Smooth muscle cell (in vitro differentiated cells): ENCODE measurements at regions not wholly inside any gene's neighbourhood (a gene's known extent, or its start where the extent isn't known, plus 50 kb on each side); places are given as distances from the start of the nearest gene placed in this dataset.
"Not testable (repeated sequence)": the region's sequence is repeated elsewhere in the genome, so short reads cannot be mapped to it uniquely, and the experiment has no call there.

ENCODE experiments used
- DNase-seq: peaks from one replicate; lab custom pipeline; 2025; ENCODE audit not compliant: unreplicated experiment; lab: John Stamatoyannopoulos, UW
- H2AFZ ChIP-seq: fragments of 200-600 bp; sonication (generic); 2 replicates; pipeline ENCODE4 v1.6.0; 2016; ENCODE audit warnings: antibody characterized with exemption, low read depth, mild to moderate bottlenecking
- H3F3A ChIP-seq: fragments of 200-600 bp; sonication (generic); 2 replicates; pipeline ENCODE4 v1.6.0; 2017; ENCODE audit warnings: antibody characterized with exemption, low read depth
- H3K27ac ChIP-seq: fragments of 200-600 bp; sonication (generic); 2 replicates; pipeline ENCODE4 v1.5.1; 2016; ENCODE audit warnings: low read depth, mild to moderate bottlenecking
- H3K27me3 ChIP-seq: fragments of 200-600 bp; sonication (generic); 2 replicates; pipeline ENCODE4 v1.6.1; 2016; ENCODE audit warnings: low read depth, mild to moderate bottlenecking
- H3K36me3 ChIP-seq: fragments of 200-600 bp; sonication (generic); 2 replicates; pipeline ENCODE4 v1.5.1; 2016; ENCODE audit warnings: low read depth
- H3K4me1 ChIP-seq: fragments of 200-600 bp; sonication (generic); 2 replicates; pipeline ENCODE4 v1.5.1; 2016; ENCODE audit warnings: low read depth
- H3K4me2 ChIP-seq: fragments of 200-600 bp; sonication (generic); 2 replicates; pipeline ENCODE4 v1.6.0; 2016; ENCODE audit warnings: mild to moderate bottlenecking
- H3K4me3 ChIP-seq: fragments of 200-600 bp; sonication (generic); 2 replicates; pipeline ENCODE4 v1.5.1; 2016; ENCODE audit warnings: mild to moderate bottlenecking
- H3K79me2 ChIP-seq: fragments of 200-600 bp; sonication (generic); 2 replicates; pipeline ENCODE4 v1.6.0; 2016; ENCODE audit warnings: low read depth, mild to moderate bottlenecking
- H3K9ac ChIP-seq: fragments of 200-600 bp; sonication (generic); 2 replicates; pipeline ENCODE4 v1.6.0; 2016; ENCODE audit warnings: low read depth
- H3K9me3 ChIP-seq: fragments of 200-600 bp; sonication (generic); replicated peaks from 2 replicates; pipeline ENCODE4 v1.5.1; 2016; ENCODE audit warnings: low read depth
- H4K20me1 ChIP-seq: fragments of 200-600 bp; sonication (generic); 2 replicates; pipeline ENCODE4 v1.6.0; 2016; ENCODE audit warnings: low read depth
- WGBS: methylation state at CpG from one replicate; pipeline ENCODE4 v1.1.7; 2016; ENCODE audit warnings: low lambda C conversion rate; 5-methylcytosine and 5-hydroxymethylcytosine counted together
- TF ChIP-seq, protein P1 (sequence below): fragments of 200-600 bp; sonication (generic); IDR thresholded peaks from 2 replicates; pipeline ENCODE4 v1.5.1; 2017; ENCODE audit warnings: borderline replicate concordance, mild to moderate bottlenecking, antibody characterized with exemption; ENCODE audit not compliant: insufficient read depth, poor library complexity, severe bottlenecking

DNA sequence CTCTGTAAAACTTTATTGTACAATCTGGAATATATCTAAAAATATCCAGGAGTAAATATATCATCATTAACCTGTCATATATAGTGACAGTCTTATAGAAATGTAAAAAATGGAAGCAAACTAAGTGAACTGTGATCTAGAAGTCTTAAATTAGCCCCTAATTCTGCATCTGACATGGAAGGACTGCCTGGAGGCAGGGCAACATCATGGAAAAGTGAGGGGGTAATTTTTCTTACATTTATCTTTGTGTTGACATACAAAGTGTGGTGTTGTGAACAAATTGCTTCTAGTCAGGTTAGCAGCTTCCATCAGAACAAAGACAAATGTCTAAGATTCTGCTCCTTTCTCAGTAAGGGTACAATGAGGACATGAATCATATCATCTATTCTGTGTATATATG is 186.3 kb downstream of the C4orf33 start:
- Histone ChIP-seq H3K27me3 (peaks cover 32% of the 10 kb centered on the region), H3F3A (no peaks in the 10 kb centered on the region), H4K20me1 (no peaks in the 10 kb centered on the region), H3K4me2 (no peak overlapping the region), H3K4me3 (no peak overlapping the region), H3K36me3 (no peaks in the 10 kb centered on the region), H3K4me1 (no peaks in the 10 kb centered on the region), H3K9ac (no peak overlapping the region), H2AFZ (no peak overlapping the region), H3K27ac (no peak overlapping the region), H3K9me3 (no peaks in the 10 kb centered on the region), H3K79me2 (no peaks in the 10 kb centered on the region)
- TF ChIP-seq, protein P1, sequence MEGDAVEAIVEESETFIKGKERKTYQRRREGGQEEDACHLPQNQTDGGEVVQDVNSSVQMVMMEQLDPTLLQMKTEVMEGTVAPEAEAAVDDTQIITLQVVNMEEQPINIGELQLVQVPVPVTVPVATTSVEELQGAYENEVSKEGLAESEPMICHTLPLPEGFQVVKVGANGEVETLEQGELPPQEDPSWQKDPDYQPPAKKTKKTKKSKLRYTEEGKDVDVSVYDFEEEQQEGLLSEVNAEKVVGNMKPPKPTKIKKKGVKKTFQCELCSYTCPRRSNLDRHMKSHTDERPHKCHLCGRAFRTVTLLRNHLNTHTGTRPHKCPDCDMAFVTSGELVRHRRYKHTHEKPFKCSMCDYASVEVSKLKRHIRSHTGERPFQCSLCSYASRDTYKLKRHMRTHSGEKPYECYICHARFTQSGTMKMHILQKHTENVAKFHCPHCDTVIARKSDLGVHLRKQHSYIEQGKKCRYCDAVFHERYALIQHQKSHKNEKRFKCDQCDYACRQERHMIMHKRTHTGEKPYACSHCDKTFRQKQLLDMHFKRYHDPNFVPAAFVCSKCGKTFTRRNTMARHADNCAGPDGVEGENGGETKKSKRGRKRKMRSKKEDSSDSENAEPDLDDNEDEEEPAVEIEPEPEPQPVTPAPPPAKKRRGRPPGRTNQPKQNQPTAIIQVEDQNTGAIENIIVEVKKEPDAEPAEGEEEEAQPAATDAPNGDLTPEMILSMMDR: no peak
- DNase-seq: no peak

DNA sequence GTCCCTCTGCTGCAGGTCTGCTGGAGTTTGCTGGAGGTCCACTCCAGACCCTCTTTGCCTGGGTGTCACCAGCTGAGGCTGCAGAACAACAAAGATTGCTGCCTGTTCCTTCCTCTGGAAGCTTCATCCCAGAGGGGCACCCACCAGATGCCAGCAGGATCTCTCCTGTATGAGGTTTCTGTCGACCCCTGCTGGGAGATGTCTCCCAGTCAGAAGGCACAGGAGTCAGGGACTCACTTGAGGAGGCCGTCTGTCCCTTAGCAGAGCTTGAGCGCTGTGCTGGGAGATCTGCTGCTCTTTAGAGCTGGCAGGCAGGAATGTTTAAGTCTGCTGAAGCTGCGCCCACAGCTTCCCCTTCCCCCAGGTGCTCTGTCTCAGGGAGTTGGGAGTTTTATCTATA is 196.2 kb downstream of the C4orf33 start:
- H3K9ac ChIP-seq, H3K4me3 ChIP-seq, H3K27ac ChIP-seq, DNase-seq, H2AFZ ChIP-seq, H4K20me1 ChIP-seq, H3K4me2 ChIP-seq, H3K27me3 ChIP-seq, H3K9me3 ChIP-seq, H3F3A ChIP-seq, H3K4me1 ChIP-seq, H3K79me2 ChIP-seq, H3K36me3 ChIP-seq: not testable (repeated sequence)
- 74% methylated on average over 4 of the region's 4 CpGs for WGBS

DNA sequence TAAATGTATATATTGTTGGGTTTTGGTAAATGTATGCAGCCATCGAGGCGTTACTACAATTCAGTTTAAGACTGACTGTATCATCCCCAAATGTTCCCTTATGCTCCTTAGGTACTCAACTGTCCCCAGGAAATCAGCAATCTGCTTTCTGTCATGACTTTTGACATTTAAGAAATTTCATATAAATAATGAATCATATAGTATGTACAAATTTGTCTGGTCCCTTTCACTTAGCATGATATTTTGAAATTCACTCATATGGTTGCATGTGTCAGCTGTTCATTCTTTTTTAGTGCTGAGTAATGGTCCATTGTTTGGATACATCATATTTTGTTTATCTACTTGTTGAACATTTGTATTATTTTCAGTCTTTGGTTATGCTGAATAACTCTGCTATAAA is 218.8 kb downstream of the C4orf33 start:
- Histone ChIP-seq H4K20me1 (no peaks in the 10 kb centered on the region), H3K9ac (no peak overlapping the region), H2AFZ (no peak overlapping the region), H3F3A (no peaks in the 10 kb centered on the region), H3K4me2 (no peak overlapping the region), H3K27me3 (no peaks in the 10 kb centered on the region), H3K27ac (no peak overlapping the region), H3K4me1 (no peaks in the 10 kb centered on the region), H3K9me3 (no peaks in the 10 kb centered on the region), H3K4me3 (no peak overlapping the region), H3K79me2 (no peaks in the 10 kb centered on the region), H3K36me3 (no peaks in the 10 kb centered on the region)
- TF ChIP-seq, protein P1: no peak
- no peak for DNase-seq
- WGBS: 99% methylated on average over 2 of the region's 2 CpGs

DNA sequence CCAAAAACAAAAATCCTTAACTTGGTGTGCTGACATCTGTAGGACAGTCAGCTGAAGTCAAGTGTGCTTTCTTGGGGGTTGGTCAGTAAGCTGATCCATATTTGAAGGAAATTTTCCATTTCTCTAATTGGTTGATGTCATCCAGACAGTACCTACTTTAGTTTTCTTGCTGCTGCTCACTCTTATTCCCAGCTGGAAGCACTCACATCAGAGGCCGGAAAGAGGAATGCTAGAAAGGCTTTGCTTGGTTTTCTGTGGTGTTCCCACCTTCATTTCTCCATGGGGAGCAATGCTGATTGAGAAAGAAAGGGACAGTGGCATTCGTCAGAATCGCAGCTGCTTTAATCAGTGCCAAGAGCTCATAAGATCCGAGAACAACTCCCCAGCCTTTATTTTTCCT is 227.0 kb downstream of the C4orf33 start:
- H3K4me3 ChIP-seq: no peak overlapping the region
- no peak overlapping the region for H2AFZ ChIP-seq
- H3K9ac ChIP-seq: no peak overlapping the region
- peaks cover 15% of the 10 kb centered on the region for H3K4me1 ChIP-seq
- H3K27ac ChIP-seq: no peak overlapping the region
- TF ChIP-seq, protein P1: no peak
- H4K20me1 ChIP-seq: no peaks in the 10 kb centered on the region
- H3F3A ChIP-seq: no peaks in the 10 kb centered on the region
- H3K9me3 ChIP-seq: no peaks in the 10 kb centered on the region
- H3K79me2 ChIP-seq: no peaks in the 10 kb centered on the region
- no peak for DNase-seq
- no peaks in the 10 kb centered on the region for H3K36me3 ChIP-seq
- H3K27me3 ChIP-seq: peaks cover 28% of the 10 kb centered on the region
- no peak overlapping the region for H3K4me2 ChIP-seq
- WGBS: 71% methylated on average over 4 of the region's 4 CpGs
